ENCODE measurements at regions not wholly inside any gene's neighbourhood (a gene's known extent, or its start where the extent isn't known, plus 50 kb on each side); places are given as distances from the start of the nearest gene placed in this dataset.
"Not testable (repeated sequence)": the region's sequence is repeated elsewhere in the genome, so short reads cannot be mapped to it uniquely, and the experiment has no call there.

DNA sequence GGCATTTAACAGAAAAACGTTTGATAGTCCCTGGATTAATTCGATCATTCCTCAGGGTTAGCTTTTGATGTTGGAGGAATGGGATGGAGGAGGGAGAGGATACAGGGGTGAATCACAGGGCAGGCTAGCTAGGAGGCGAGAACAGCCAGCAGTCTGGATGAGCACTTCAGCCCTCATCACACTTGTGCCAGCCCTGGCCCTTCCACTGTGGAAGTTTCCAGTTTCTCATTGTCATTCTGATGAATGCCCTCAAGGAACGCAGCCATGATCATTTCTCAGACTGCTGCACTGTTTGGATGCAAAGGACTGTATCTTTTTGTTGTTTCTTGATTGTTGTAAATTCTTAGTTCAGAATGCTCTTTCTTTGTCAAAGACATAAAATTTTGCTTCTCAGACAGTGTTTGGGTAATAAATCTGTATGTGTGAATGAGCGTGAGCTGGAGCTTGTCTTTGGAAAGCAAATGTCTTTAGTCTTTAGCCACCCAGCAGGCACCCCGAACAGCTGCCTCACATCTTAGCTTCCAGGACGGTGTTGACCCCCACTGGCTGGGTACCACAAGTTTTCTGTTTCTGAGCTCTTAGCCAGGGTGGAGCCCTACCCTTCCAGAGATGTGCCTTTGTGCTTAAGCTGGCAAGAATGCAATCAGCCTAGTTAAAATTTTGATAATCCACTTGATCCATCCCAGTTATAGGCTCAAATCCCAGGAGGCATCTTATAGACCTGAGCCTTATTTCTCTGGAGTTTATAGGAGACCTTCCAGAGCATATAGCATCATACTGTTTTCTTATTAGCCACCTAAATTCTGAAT is 121.1 kb downstream of the PDCD6IP start:
- no peak for DNase-seq (ENCODE audit: low read depth in 4 of 4, low spot score in 2 of 4)

DNA sequence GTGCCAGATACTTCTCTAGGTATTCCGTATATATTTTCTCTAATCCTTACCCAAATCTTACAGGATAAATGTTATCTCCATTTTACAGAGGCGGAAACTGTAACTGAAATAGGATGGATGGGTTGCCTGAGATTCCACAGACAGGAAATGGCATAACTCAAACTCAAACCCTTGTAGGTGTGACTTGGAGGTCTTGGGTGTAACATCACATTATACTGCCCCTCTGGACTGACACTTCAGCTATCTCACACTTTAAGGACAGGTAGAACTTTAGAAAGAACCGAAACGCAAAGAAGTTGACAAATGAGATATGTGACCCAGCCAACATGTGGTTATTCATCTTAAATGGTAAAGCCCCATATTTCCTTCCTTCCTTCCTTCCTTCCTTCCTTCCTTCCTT is 122.1 kb downstream of the PDCD6IP start:
- no peak for DNase-seq (ENCODE audit: low read depth in 4 of 4, low spot score in 2 of 4)

DNA sequence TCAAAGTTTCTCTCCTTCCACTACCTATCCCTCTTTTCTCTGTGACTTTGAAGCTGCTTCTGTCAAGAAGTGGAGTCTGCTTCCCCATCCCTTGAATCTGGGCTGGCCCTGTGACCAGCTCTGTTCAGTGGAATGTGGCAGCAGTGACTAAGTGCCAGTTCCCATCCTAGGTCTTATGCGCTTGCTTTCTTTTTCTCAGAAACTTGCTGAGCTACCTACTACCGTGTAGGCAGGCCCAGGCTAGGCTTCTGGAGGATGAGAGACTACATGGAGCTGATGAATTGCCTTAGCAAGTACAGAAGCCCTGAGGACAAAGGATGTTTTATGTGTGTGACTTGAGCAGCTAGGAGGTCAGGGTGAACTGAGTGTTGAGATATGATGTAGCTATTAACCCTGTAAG is 123.2 kb downstream of the PDCD6IP start:
- no peak for DNase-seq (ENCODE audit: low read depth in 4 of 4, low spot score in 2 of 4)

DNA sequence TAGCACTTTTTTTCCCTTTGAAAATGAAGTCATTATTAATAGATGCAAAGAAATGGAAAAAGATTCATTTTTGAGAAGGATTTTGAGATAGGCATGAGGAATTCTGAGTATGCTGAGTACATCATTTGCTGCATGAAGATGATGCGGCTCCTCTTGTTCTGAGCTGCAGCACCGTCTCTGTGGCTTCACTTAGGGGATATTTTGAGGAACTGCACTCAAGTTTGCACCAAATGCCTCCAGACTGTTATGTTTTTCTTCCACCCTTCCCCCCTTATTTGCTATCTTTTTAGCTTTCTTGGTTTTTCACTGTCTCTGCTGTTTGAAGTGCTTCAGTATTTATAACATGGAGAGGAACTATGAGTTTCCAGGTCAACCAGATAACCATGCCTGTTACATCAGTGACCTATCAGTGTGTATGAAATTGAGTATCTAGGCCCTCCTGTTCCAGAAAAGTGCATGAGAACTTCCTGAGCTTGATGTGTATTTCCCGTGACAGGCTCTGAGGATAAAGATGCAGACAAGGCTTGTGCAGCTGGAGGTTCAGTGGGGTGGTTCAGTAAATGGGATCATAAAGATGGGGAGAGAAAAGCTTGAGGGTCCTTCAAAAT is 128.7 kb downstream of the PDCD6IP start:
- DNase-seq (ENCODE audit: low read depth in 4 of 4, low spot score in 2 of 4), result no peak

DNA sequence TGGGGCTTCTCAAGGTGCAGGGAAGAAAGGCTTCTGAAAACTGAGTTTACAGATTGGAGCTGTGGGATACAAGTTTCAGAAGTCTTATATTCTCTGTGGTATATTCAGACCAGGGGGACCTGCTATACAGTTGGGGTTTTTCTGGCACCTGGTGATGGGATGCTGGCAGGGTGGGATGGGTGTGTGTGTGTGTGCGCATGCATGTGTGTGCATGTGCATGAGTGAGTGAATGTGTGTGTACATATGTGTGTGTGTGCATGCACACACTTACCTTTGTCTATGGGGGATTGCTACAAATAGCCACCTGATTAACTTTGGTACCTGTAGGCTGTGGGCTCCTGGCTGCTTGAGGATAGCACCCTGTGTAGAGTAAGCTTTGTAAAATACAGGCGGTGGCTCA is 131.4 kb downstream of the PDCD6IP start:
- no peak for DNase-seq (ENCODE audit: low read depth in 4 of 4, low spot score in 2 of 4)

DNA sequence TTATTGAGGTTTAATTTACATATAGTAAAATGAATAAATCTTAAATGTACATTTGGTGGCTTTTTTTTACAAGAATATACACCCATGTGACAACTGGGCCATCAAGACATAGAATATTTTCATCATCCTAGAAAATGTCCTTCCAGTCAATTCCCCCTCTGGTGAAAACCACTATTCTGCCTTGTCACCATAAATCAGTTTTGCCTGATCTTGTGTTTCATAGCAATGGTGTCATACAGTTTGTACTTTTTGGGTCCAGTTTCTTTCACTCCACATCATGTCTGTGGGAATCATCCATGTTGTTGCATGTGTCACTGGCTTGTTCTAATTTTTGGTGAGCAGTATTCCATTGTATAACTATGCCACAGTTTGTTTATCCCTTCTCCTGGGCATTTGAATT is 133.1 kb downstream of the PDCD6IP start:
- DNase-seq (ENCODE audit: low read depth in 4 of 4, low spot score in 2 of 4), result no peak

DNA sequence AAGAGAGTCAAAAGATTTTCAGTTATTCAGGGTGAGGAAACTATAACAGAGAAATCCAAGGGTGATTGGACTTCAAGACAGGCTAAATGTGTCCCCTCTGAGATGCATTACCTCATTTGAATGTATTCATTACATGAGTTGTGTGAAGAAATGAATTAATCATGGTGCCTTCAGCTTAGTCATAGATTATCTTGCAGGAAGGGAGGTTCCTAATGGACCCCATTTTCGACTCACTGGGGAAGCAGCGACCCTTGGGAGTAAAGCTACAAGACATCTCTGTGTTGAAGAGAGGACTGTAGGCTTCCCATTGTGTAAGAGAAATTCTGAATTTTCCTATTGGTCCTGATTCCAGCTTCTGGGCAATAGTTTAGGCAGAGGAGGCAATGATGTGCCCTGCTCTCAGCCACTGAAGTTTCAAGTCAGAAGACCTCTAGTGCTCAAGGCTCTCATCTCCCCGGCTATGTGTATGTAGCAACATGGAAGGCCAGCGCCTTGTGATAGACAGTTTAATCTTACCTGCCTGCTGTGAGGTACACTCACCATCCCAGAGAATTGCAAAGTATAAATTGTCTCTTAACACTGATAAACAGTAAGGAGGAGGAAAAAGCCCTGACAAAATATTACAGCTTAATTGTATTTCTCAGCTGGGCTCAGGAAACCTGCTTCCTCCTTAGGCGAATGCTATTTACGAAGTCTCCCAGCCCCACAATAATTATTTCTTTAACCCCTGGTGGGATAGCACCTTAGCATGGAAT is 133.8 kb downstream of the PDCD6IP start:
- no peak for DNase-seq (ENCODE audit: low read depth in 4 of 4, low spot score in 2 of 4)

DNA sequence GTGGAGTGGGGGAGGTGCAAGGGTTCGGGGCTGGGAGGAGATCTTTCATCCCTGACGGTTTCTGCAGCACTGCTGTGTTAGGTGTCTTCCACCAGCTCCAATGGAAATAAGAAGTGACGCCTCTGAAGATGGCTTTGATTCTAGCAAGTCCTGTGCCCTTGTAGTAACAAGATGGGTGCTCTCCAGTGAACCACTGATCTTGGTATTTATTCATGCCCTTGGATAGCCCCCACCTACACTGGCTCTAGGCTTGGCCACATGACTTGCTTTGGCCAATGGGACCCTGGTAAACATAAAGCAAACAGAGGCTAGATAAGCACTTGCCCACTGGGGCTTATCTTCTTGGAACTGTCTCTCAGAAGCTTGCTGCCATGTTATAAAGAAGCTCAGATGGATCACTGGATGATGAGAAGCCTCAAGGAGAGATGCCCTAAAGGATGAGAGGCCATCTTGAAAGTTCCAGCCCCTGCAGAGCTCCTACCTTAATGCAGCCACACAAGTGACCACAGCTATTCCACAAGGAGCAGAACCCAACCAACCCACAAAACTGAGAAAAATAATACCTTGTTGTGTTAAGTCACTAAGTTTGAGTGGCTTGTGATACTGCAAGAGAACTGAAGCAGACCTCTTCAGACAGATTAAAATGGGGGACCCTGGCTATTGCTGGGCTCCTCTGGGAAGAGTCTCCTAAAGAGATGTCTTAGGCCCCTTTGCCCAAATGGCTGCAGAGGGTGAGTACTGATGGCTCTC is 137.9 kb downstream of the PDCD6IP start:
- DNase-seq (ENCODE audit: low read depth in 4 of 4, low spot score in 2 of 4), result no peak

DNA sequence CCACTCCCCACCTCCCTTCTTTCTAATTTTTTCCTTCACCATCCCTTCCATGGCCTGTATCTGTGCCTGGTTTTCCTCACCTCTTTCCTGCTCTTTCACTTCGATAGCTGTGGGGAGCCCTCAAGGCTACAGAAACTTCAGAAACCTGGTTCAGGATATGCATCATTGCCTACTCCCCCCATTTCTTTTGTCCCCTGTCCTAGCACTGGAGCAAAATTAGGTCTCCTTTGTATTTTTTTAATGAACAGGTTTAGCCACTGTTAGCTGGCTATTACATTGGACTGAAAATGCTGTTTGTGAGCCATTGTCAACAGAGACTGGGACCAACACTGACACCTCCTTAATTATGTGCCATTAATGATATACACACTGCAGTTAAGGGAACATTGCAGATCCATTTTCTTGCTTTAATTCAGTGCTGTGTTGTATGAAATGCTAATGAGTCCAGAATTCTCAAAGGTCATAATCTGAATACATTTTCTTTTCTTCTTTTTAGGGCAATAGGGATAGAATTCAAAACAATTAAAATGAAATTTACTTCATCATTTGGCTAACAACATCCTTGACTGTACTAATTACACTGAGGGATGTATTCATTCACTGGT is 138.6 kb downstream of the PDCD6IP start:
- no peak for DNase-seq (ENCODE audit: low read depth in 4 of 4, low spot score in 2 of 4)

DNA sequence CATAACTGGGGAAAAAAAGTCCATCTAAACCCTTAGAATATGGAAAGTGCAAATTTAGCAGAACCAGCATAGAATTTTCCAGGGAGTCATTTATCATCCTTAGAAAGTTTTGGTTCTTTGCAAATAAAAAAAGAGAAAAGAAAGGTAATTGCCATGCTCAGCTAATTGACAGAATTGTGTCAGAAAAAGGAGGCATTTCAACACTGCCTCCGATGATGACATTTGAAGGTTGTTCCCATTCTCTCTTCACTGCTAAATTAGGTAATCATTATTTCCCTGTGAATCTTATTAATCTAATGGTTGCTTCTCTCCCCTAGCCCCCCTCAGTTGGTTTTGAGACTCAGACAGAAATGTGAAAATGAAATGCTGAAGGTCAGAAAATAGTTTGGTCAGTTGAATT is 139.2 kb downstream of the PDCD6IP start:
- DNase-seq (ENCODE audit: low read depth in 4 of 4, low spot score in 2 of 4), result no peak

DNA sequence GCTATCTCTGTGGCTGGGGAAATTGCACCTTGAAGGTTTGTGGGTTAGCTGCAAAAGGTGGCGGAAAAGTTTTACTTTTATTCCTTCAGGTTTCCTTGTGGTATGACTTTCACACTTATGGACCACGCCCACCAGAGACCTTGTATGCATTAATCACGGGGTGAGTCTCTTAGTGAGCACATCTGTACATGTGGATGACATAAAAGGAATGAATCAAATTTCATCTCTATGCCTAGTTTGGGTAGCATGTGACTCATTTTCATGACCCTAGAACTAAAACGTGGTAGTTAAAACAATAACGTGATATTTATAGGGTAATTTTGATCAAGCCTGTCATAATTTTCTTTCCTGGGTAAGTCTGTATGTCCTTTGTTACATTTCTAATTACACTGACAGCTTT is 141.7 kb downstream of the PDCD6IP start:
- no peak for DNase-seq (ENCODE audit: low read depth in 4 of 4, low spot score in 2 of 4)

DNA sequence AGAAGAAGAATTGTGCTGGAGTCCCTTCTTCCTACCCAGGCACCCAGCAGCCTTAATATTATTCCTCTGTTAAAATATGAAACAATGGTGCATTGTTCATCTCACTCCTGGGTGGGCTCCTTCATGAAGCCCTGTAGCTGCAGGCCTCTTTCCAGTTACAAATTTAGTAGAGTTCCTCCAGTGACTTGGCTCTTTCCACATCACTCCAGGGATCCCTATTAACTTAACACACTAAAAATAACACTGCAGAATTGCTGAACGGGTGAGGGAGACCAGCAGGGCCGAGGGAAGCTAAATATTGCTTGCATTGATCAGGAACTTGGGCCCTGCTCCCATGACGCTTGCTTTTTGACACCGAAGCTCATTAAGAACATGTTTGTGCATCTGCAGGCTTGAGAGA is 142.3 kb downstream of the PDCD6IP start:
- no peak for DNase-seq (ENCODE audit: low read depth in 4 of 4, low spot score in 2 of 4)

DNA sequence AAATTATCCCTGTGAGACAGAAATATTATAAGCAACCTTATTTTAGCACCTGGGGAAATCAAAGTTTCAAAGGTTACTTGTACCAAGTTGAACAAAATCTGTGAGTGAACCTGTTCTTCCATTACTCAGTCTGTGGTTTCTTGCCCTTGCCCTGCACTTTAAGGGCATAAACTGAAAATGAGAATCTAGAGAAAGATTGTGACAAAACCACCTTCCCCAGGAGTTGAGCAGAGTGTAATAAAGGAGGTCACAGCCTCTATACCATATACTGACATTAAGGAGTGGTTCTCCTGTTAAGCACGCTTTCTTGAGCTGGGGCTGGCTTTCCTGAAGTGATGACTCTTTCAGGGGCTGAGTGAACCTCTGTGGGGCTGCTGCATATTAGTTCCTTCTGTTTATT is 143.4 kb downstream of the PDCD6IP start:
- no peak for DNase-seq (ENCODE audit: low read depth in 4 of 4, low spot score in 2 of 4)

DNA sequence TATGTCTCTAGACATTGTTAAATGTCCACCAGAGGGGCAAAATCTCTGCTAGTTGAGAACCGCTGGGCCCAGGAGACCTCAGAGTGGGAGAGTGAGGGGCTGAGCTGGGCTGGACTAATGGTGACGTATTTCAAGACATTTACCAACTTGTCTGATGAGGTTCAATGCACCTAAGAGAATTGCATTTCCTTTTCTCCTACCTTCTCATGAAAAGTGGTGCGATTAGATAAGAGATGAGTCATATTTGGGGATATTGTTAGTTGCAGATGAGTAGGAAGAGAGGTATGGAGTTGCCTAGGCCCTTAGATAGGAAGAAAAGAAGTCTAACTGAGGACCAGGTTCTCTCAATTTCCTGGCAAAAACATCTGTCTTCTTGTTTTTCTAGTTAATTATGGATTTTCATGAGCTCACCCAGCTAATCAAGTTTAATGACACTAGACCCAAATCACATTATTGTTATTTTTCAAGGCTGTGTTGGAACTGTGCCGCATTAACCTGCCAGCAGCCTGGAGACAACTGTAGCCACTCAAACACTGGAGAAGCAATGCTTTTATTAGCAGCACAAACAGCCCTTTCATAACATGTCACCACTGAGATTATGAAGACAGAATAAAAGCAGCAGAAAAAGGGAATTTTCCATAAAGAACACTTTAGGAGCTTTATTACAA is 144.2 kb downstream of the PDCD6IP start:
- DNase-seq (ENCODE audit: low read depth in 4 of 4, low spot score in 2 of 4), result no peak

DNA sequence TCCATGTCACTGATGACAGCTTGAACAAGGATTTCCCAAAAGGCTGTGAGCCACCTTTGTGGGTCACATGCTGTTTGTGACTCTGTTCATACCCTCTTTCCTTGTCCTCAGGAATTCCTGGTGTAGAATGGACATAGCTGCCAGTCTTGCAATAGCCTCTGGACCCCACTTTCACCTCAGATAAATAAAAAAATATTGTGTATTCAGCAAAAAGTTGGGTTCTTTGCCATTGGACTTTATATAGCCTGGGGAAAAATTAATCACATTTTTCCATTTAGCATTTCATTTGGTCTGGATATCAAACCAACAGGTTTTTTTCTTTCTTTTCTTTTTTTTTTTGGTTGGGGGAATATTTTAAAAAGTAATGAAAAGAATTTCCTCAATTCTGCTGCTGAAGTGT is 144.8 kb downstream of the PDCD6IP start:
- DNase-seq (ENCODE audit: low read depth in 4 of 4, low spot score in 2 of 4), result no peak

DNA sequence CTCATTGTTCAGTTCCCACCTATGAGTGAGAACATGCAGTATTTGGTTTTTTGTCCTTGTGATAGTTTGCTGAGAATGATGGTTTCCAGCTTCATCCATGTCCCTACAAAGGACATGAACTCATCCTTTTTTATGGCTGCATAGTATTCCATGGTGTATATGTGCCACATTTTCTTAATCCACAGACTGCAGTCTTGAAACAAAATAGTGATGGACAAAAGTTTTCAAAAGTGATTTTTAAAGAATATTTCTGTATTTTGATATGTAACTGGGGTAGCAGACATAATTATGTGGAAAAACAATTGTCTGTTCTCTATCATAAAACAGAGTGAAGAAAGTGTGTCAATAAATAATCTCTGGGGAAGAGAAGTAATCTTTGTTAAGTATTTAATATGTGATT is 148.2 kb downstream of the PDCD6IP start:
- DNase-seq (ENCODE audit: low read depth in 4 of 4, low spot score in 2 of 4), result not testable (repeated sequence)

DNA sequence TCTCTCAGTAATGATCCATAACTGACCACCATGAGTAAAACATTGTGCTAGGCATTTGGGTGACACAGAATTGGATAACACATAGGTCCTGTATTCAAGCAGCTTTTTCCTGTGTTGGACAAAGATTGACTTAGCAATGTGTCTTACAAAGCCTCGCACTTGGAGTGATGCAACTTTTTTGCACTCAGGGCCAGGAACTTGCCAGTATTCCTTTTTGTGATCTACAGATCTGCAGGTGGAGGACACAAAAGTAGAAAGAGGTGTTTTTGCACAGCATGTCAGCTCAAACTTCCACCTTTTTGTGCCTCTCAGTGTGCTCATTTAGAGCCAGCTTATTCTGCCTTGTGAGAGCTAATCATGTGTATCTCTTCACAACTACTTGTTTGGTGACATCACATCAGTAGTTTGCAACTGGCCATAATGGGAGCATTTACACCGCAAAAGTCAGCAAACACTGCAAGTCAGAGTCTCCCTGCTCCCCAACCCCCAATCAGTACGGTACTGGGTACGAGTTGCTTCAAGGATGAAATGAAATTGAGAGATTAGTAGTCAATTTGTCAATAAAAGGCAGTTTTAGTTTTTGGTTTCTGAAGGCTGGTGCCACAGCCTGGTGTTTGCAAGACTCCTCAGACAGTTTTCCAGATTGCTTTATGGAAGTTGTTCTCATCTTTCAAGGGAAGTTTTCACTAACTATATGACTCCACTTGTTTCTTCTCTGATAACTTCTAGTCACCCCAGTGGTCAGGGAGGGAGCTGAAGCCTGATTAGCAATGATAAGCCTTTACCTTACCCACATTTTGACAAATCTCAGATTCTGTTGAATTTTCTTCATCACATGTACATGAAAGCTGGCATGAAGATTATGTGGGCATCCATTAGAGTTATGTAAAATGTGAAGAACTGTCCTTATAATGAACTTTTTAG is 149.1 kb downstream of the PDCD6IP start:
- no peak for DNase-seq (ENCODE audit: low read depth in 4 of 4, low spot score in 2 of 4)

DNA sequence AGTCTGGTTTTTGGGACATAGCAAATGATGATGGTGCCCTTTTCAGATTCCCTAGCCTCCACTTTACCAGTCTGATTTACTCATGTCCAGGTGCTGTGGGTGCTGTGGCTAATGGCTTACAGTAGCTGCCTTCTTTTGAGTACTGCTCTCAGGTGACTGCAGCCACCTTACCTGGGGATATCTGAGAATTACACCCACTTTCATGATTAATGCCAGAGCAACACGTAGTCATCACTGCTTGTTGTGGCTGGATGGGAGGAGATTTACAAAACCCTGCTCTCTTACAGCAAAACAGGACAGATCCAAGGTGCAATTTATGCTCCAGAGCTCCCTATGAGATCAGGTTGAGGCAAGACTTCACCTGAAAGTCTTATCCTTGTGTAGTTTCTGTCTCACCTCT is 150.6 kb downstream of the PDCD6IP start:
- no peak for DNase-seq (ENCODE audit: low read depth in 4 of 4, low spot score in 2 of 4)

DNA sequence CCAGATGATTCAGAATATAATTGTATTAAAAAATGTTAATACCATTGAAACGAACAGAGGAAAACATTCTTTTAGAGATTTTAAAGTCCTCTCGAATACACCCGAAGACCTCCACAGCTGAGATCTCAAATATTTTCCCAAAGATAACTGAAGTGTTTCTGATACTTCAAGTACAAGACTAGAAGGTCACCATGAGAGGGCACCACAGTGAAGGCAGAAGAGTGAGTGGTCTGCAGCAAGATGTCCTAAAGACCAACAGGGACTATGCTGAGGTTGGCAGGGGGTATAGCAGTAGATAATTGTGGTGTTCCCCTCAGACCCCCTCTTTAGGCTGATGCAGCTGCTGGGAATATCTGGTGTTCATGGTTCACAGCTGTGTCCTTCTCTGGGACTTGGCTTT is 156.5 kb downstream of the PDCD6IP start:
- DNase-seq (ENCODE audit: low read depth in 4 of 4, low spot score in 2 of 4), result no peak

Data from left renal cortex interstitium (tissue), 4 donors.